MM.1S (cell line): ENCODE measurements at regions not wholly inside any gene's neighbourhood (a gene's known extent, or its start where the extent isn't known, plus 50 kb on each side); places are given as distances from the start of the nearest gene placed in this dataset.

Experiments used
- DNase-seq: peaks from one replicate; pipeline ENCODE4 v3.0.0-alpha.2; 2015
- H2AFZ ChIP-seq: fragments of 300-600 bp; sonication (generic); 2 replicates; pipeline ENCODE4 v1.6.0; 2016; ENCODE audit warnings: antibody characterized with exemption, low read length
- H3F3A ChIP-seq: fragments of 300-600 bp; sonication (generic); 2 replicates; pipeline ENCODE4 v1.6.1; 2016; ENCODE audit warnings: mild to moderate bottlenecking, antibody characterized with exemption, low read length, moderate library complexity, mixed read lengths; ENCODE audit not compliant: insufficient read depth
- H3K27ac ChIP-seq: fragments of 300-600 bp; sonication (generic); 2 replicates; pipeline ENCODE4 v1.5.1; 2016; ENCODE audit warnings: mild to moderate bottlenecking, low read length
- H3K27me3 ChIP-seq: fragments of 300-600 bp; sonication (generic); replicated peaks from 2 replicates; pipeline ENCODE4 v1.6.0; 2016; ENCODE audit warnings: low read length; ENCODE audit not compliant: insufficient read depth
- H3K36me3 ChIP-seq: fragments of 300-600 bp; sonication (generic); replicated peaks from 2 replicates; pipeline ENCODE4 v1.6.1; 2016; ENCODE audit warnings: mild to moderate bottlenecking, low read length, mixed read lengths; ENCODE audit not compliant: insufficient read depth
- H3K4me1 ChIP-seq: fragments of 300-600 bp; sonication (generic); 2 replicates; pipeline ENCODE4 v1.6.1; 2016; ENCODE audit warnings: low read length, mixed read lengths
- H3K4me2 ChIP-seq: fragments of 300-600 bp; sonication (generic); 2 replicates; pipeline ENCODE4 v1.6.0; 2016; ENCODE audit warnings: low read depth, low read length
- H3K4me3 ChIP-seq: fragments of 300-600 bp; sonication (generic); 2 replicates; pipeline ENCODE4 v1.5.1; 2016; ENCODE audit warnings: low read length, mixed read lengths
- H3K79me2 ChIP-seq: fragments of 300-600 bp; sonication (generic); 2 replicates; pipeline ENCODE4 v1.6.1; 2016; ENCODE audit warnings: mixed run types, low read length, mixed read lengths
- H3K9ac ChIP-seq: fragments of 300-600 bp; sonication (generic); 2 replicates; pipeline ENCODE4 v1.6.1; 2016; ENCODE audit warnings: low read length, mixed read lengths
- H3K9me2 ChIP-seq: fragments of 300-600 bp; sonication (generic); replicated peaks from 2 replicates; pipeline ENCODE4 v1.6.1; 2016; ENCODE audit warnings: mild to moderate bottlenecking, low read length, mixed read lengths; ENCODE audit not compliant: insufficient read depth
- H3K9me3 ChIP-seq: fragments of 300-600 bp; sonication (generic); replicated peaks from 2 replicates; pipeline ENCODE4 v1.6.1; 2016; ENCODE audit warnings: mild to moderate bottlenecking, low read length, mixed read lengths; ENCODE audit not compliant: insufficient read depth
- H4K20me1 ChIP-seq: fragments of 300-600 bp; sonication (generic); 2 replicates; pipeline ENCODE4 v1.6.1; 2016; ENCODE audit warnings: mild to moderate bottlenecking, low read length, moderate library complexity, mixed read lengths; ENCODE audit not compliant: insufficient read depth
- CTCF ChIP-seq: fragments of 300-600 bp; sonication (generic); IDR thresholded peaks from 2 replicates; pipeline ENCODE4 v1.5.1; 2016; ENCODE audit warnings: antibody characterized with exemption, low read length, mixed read lengths
- EZH2 ChIP-seq: fragments of 300-600 bp; sonication (generic); optimal IDR thresholded peaks from 2 replicates; pipeline ENCODE3; 2017; ENCODE audit warnings: low read depth, mild to moderate bottlenecking, antibody characterized with exemption, low read length, mixed read lengths
- EZH2phosphoT487 ChIP-seq: fragments of 300-600 bp; sonication (generic); IDR thresholded peaks from 2 replicates; pipeline ENCODE4 v1.6.1; 2018; ENCODE audit warnings: antibody characterized with exemption, low read length

DNA sequence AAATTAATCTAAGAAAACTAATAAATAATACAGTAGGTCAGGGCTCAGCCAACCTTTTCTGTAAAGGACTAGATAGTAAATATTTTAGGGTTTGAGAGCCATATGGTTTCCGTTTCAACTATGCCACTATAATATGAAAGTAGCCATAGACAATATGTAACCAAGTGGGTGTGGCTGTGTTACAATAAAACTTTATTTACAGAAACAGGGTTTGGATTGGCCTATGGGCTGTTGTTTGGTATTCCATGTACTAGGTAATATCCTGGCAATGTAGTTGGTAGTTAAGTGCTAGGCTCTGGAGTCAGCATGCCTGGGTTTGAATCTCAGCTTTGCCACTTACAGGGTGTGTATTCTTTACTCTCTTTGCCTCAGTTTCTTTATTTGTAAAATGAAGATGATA lies 156.5 kb upstream of the RPH3A start:
- no peak for TF ChIP-seq CTCF
- no peak for TF ChIP-seq EZH2phosphoT487
- TF ChIP-seq EZH2, result no peak
- DNase-seq, result no peak
- no peak overlapping the region for H3K27ac ChIP-seq
- no peaks in the 10 kb centered on the region for H3K79me2 ChIP-seq
- H3F3A ChIP-seq, result no peaks in the 10 kb centered on the region
- no peaks in the 10 kb centered on the region for H3K4me1 ChIP-seq
- H2AFZ ChIP-seq, result no peak overlapping the region
- no peak overlapping the region for H3K4me3 ChIP-seq
- H3K4me2 ChIP-seq, result no peak overlapping the region
- no peak overlapping the region for H3K9ac ChIP-seq
- no peaks in the 10 kb centered on the region for H3K9me2 ChIP-seq
- no peaks in the 10 kb centered on the region for H4K20me1 ChIP-seq
- no peaks in the 10 kb centered on the region for H3K36me3 ChIP-seq
- no peaks in the 10 kb centered on the region for H3K27me3 ChIP-seq
- no peaks in the 10 kb centered on the region for H3K9me3 ChIP-seq

GRCh38 chr12:112638420-112638819 lies 153.1 kb upstream of the RPH3A start:
- no peaks in the 10 kb centered on the region for H3F3A ChIP-seq
- H3K4me2 ChIP-seq, result no peak overlapping the region
- no peaks in the 10 kb centered on the region for H4K20me1 ChIP-seq
- no peaks in the 10 kb centered on the region for H3K9me3 ChIP-seq
- TF ChIP-seq EZH2phosphoT487 (no peak), EZH2 (no peak), CTCF (no peak)
- no peak overlapping the region for H3K4me3 ChIP-seq
- no peaks in the 10 kb centered on the region for H3K36me3 ChIP-seq
- H2AFZ ChIP-seq, result no peak overlapping the region
- no peaks in the 10 kb centered on the region for H3K27me3 ChIP-seq
- H3K4me1 ChIP-seq, result no peaks in the 10 kb centered on the region
- H3K9ac ChIP-seq, result no peak overlapping the region
- H3K9me2 ChIP-seq, result no peaks in the 10 kb centered on the region
- no peaks in the 10 kb centered on the region for H3K79me2 ChIP-seq
- no peak overlapping the region for H3K27ac ChIP-seq
- DNase-seq, result no peak

- Histone ChIP-seq H3K36me3 (no peaks in the 10 kb centered on the region), H3K79me2 (no peaks in the 10 kb centered on the region), H3K9me2 (no peaks in the 10 kb centered on the region), H3K27me3 (no peaks in the 10 kb centered on the region), H3K9me3 (no peaks in the 10 kb centered on the region), H3K4me3 (no peak overlapping the region), H3K27ac (no peak overlapping the region), H3K4me2 (no peak overlapping the region), H2AFZ (no peak overlapping the region), H3F3A (no peaks in the 10 kb centered on the region), H3K9ac (no peak overlapping the region), H3K4me1 (no peaks in the 10 kb centered on the region), H4K20me1 (no peaks in the 10 kb centered on the region)
- no peak for DNase-seq
- no peak for TF ChIP-seq CTCF
- TF ChIP-seq EZH2, result no peak
- no peak for TF ChIP-seq EZH2phosphoT487
These were observed 146.0 kb upstream of the RPH3A start for GRCh38 chr12:112645586-112645985.
